HEK293 (cell line): ENCODE measurements at regions not wholly inside any gene's neighbourhood (a gene's known extent, or its start where the extent isn't known, plus 50 kb on each side); places are given as distances from the start of the nearest gene placed in this dataset.

Source experiments
- CTCF ChIA-PET: fragments of 350-600 bp; formaldehyde crosslinking; extraction: SDS; loops from one replicate; lab custom pipeline; 2021; ENCODE audit warnings: antibody characterized with exemption; lab: Yijun Ruan, JAX
- POLR2A ChIA-PET: fragments of 300-600 bp; formaldehyde crosslinking; extraction: SDS; loops from one replicate; lab custom pipeline; 2020; ENCODE audit warnings: antibody characterized with exemption, inconsistent platforms; lab: Yijun Ruan, JAX
- H3K27ac ChIP-seq: fragments of 200-500 bp; sonication (Bioruptor generic); 2 replicates; pipeline ENCODE4 v1.5.1; 2014; ENCODE audit warnings: low read depth, low read length, control low read depth, inconsistent platforms; ENCODE audit errors: extremely low read depth
- H3K36me3 ChIP-seq, 2 experiments: fragments of 200-500 bp in 1 of 2; sonication (Bioruptor generic) in 1 of 2; 1 replicate in 1 of 2; 2 replicates in 1 of 2; pipeline ENCODE4 v1.5.1; 2014 to 2017; ENCODE audit warnings: inconsistent platforms in 2 of 2, low read length in 2 of 2; ENCODE audit not compliant: control insufficient read depth in 2 of 2, insufficient read depth in 1 of 2
- H3K4me1 ChIP-seq: fragments of 200-500 bp; sonication (Bioruptor generic); 2 replicates; pipeline ENCODE4 v1.5.1; 2014; ENCODE audit warnings: mild to moderate bottlenecking, low read length, inconsistent platforms; ENCODE audit not compliant: control insufficient read depth, insufficient read depth
- H3K4me3 ChIP-seq: 2 replicates; pipeline ENCODE4 v1.5.1; 2011; ENCODE audit warnings: low read depth, mild to moderate bottlenecking, control low read depth, low read length, moderate library complexity
- H3K9me3 ChIP-seq: fragments of 200-500 bp; sonication (Bioruptor generic); 2 replicates; pipeline ENCODE4 v1.5.1; 2014; ENCODE audit warnings: low read depth, low read length, inconsistent platforms; ENCODE audit not compliant: control insufficient read depth, insufficient read depth
- ATF2 ChIP-seq: fragments of 450-650 bp; formaldehyde crosslinking; IDR thresholded peaks from 2 replicates; pipeline ENCODE4 v1.5.1; 2016; ENCODE audit warnings: missing biosample characterization, missing genetic modification characterization, low read depth
- IKZF3 ChIP-seq: fragments of 450-650 bp; IDR thresholded peaks from 2 replicates; pipeline ENCODE4 v1.5.0; 2018; ENCODE audit warnings: missing biosample characterization, mild to moderate bottlenecking, missing genetic modification characterization, moderate library complexity
- KLF7 ChIP-seq: fragments of 450-650 bp; formaldehyde crosslinking; IDR thresholded peaks from 2 replicates; pipeline ENCODE4 v1.5.1; 2016; ENCODE audit warnings: missing biosample characterization, missing genetic modification characterization, borderline replicate concordance
- OSR2 ChIP-seq: fragments of 450-650 bp; formaldehyde crosslinking; IDR thresholded peaks from 2 replicates; pipeline ENCODE4 v1.5.1; 2016; ENCODE audit warnings: missing biosample characterization, missing genetic modification characterization
- SCRT2 ChIP-seq: fragments of 450-650 bp; formaldehyde crosslinking; IDR thresholded peaks from 2 replicates; pipeline ENCODE4 v1.5.1; 2016; ENCODE audit warnings: missing biosample characterization, missing genetic modification characterization
- SP7 ChIP-seq: fragments of 450-650 bp; formaldehyde crosslinking; IDR thresholded peaks from 2 replicates; pipeline ENCODE4 v1.5.1; 2016; ENCODE audit warnings: missing biosample characterization, missing genetic modification characterization
- TCF7L2 ChIP-seq: IDR thresholded peaks from 2 replicates; pipeline ENCODE4 v1.6.1; 2011; ENCODE audit warnings: low read depth, mild to moderate bottlenecking, inconsistent platforms, low read length, moderate library complexity, borderline replicate concordance
- ZBTB7A ChIP-seq: fragments of 450-650 bp; formaldehyde crosslinking; IDR thresholded peaks from 2 replicates; pipeline ENCODE4 v1.5.1; 2016; ENCODE audit warnings: low read depth, missing biosample characterization, missing genetic modification characterization
- ZNF146 ChIP-seq: fragments of 450-650 bp; formaldehyde crosslinking; IDR thresholded peaks from 2 replicates; pipeline ENCODE4 v1.5.1; 2016; ENCODE audit warnings: missing biosample characterization, missing genetic modification characterization
- ZNF549 ChIP-seq: fragments of 450-650 bp; IDR thresholded peaks from 2 replicates; pipeline ENCODE4 v1.5.1; 2018; ENCODE audit warnings: missing biosample characterization, missing genetic modification characterization, mild to moderate bottlenecking, inconsistent platforms, moderate library complexity
- ZNF600 ChIP-seq: fragments of 450-650 bp; formaldehyde crosslinking; IDR thresholded peaks from 2 replicates; pipeline ENCODE4 v1.5.1; 2016; ENCODE audit warnings: missing biosample characterization, missing genetic modification characterization
- ZNF654 ChIP-seq: fragments of 450-650 bp; formaldehyde crosslinking; IDR thresholded peaks from 2 replicates; pipeline ENCODE4 v1.5.1; 2016; ENCODE audit warnings: low read depth, missing biosample characterization, missing genetic modification characterization
- ZNF776 ChIP-seq: fragments of 450-650 bp; formaldehyde crosslinking; IDR thresholded peaks from 2 replicates; pipeline ENCODE4 v1.5.0; 2017; ENCODE audit warnings: missing biosample characterization, missing genetic modification characterization, borderline replicate concordance
- ZNF843 ChIP-seq: fragments of 450-650 bp; formaldehyde crosslinking; IDR thresholded peaks from 2 replicates; pipeline ENCODE4 v1.5.1; 2016; ENCODE audit warnings: missing biosample characterization, missing genetic modification characterization
- TF ChIP-seq, protein P1 (sequence below): fragments of 450-650 bp; formaldehyde crosslinking; IDR thresholded peaks from 2 replicates; pipeline ENCODE4 v1.5.1; 2017; ENCODE audit warnings: missing biosample characterization, missing genetic modification characterization

DNA sequence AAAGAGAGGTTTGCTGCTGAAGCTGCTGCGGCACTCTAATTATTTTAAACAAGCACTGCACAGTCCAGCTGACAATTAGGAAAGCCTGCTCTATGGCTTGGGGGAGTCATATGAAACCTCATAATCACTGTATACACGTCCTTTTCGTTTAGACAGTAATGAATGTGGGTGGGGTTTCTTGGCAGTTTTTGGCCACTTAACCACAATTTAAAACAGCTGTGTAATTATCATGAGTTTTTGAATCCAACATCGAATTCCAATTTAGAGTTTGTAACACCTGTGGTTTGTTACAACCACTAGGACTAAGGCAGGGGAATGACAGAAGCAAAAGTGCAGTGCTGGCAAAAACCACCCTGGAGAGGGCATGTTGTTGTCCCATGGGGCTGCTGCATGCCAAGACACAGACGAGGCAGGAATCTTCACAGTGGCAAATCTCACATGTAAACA, 99.5 kb downstream of the CXXC4 start:
- TF ChIP-seq ZNF843 (tag by site-specific recombination) (no peak), OSR2 (tag by site-specific recombination) (no peak), IKZF3 (0 out of 2 replicates have a peak, but pooled peaks have one; percentile 10), ATF2 (tag by site-specific recombination) (no peak), ZNF549 (no peak), TCF7L2 (no peak), ZNF146 (tag by site-specific recombination) (no peak), ZNF776 (no peak), SP7 (tag by site-specific recombination) (0 out of 2 replicates have a peak, but pooled peaks have one; percentile 15)
- CTCF ChIA-PET = no interaction called here
- H3K4me1 ChIP-seq = no peaks in the 10 kb centered on the region
- POLR2A ChIA-PET = no interaction called here
- no peak overlapping the region for H3K27ac ChIP-seq
- no peaks in the 10 kb centered on the region for H3K9me3 ChIP-seq
- no peak overlapping the region for H3K4me3 ChIP-seq
- H3K36me3 ChIP-seq = no peaks in the 10 kb centered on the region

- no peaks in the 10 kb centered on the region for H3K4me1 ChIP-seq
- no peak overlapping the region for H3K4me3 ChIP-seq
- no peaks in the 10 kb centered on the region for H3K9me3 ChIP-seq
- 0 out of 2 replicates have a peak, but pooled peaks have one; percentile 3 for TF ChIP-seq ZNF654
- no peak for TF ChIP-seq ZNF600 (tag by site-specific recombination)
- no peak for TF ChIP-seq SCRT2 (tag by site-specific recombination)
- TF ChIP-seq ZBTB7A (tag by site-specific recombination) = no peak
- TF ChIP-seq OSR2 (tag by site-specific recombination) = no peak
- TF ChIP-seq ZNF549 = no peak
- TF ChIP-seq, all 188 proteins: peak for 1
- POLR2A ChIA-PET = no interaction called here
- Histone ChIP-seq H3K27ac (no peak overlapping the region), H3K36me3 (no peaks in the 10 kb centered on the region)
- CTCF ChIA-PET = interaction anchor here (0.7 to 0.9 kb wide), 2 partner anchors 27 to 97 kb away, joined by 3 to 5 read pairs; no protein-coding TSS in a partner anchor
Observed at GRCh38 chr4:104394406-104395167, 100.1 kb downstream of the CXXC4 start.

DNA sequence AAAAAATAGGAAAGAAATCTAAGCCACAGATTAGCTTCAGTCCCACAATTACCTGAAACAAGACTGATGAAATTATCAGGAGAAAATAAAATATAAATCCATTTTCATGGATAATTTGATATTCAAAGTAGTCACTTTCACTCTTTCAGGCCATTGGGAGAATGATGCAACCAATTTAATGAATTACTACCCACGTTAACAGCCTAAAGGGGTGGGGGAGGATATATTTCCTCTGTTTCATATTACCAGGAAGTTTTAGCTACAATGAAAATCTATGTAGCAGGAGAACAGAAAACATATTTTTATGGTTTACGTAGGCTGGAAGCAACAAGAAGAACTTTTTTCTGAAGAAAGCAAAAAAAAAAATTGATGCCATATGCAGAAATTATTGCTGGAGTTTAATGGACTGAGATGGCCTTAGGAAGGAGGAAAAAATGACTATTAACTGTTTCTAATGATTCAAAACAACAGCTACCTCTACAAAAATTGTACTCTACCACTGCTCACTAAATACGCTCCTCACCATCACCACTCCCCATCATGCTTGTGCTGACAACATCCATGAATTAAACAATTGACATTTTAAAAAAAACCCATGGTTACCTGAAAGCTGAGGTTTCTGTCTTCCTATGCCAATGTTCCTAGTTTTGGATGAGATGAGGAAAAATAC, 100.9 kb downstream of the CXXC4 start:
- H3K4me1 ChIP-seq = no peaks in the 10 kb centered on the region
- H3K36me3 ChIP-seq = no peaks in the 10 kb centered on the region
- H3K4me3 ChIP-seq = no peak overlapping the region
- POLR2A ChIA-PET = no interaction called here
- H3K27ac ChIP-seq = no peak overlapping the region
- no peak for TF ChIP-seq KLF7 (tag by site-specific recombination)
- TF ChIP-seq, protein P1, sequence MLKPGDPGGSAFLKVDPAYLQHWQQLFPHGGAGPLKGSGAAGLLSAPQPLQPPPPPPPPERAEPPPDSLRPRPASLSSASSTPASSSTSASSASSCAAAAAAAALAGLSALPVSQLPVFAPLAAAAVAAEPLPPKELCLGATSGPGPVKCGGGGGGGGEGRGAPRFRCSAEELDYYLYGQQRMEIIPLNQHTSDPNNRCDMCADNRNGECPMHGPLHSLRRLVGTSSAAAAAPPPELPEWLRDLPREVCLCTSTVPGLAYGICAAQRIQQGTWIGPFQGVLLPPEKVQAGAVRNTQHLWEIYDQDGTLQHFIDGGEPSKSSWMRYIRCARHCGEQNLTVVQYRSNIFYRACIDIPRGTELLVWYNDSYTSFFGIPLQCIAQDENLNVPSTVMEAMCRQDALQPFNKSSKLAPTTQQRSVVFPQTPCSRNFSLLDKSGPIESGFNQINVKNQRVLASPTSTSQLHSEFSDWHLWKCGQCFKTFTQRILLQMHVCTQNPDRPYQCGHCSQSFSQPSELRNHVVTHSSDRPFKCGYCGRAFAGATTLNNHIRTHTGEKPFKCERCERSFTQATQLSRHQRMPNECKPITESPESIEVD (tag by site-specific recombination) = 0 out of 2 replicates have a peak, but pooled peaks have one; percentile 29
- H3K9me3 ChIP-seq = no peaks in the 10 kb centered on the region
- CTCF ChIA-PET = interaction anchor here (0.7 to 0.9 kb wide), 2 partner anchors 26 to 98 kb away, joined by 3 to 5 read pairs; no protein-coding TSS in a partner anchor
